ENCODE measurements at regions not wholly inside any gene's neighbourhood (a gene's known extent, or its start where the extent isn't known, plus 50 kb on each side); places are given as distances from the start of the nearest gene placed in this dataset.

DNA sequence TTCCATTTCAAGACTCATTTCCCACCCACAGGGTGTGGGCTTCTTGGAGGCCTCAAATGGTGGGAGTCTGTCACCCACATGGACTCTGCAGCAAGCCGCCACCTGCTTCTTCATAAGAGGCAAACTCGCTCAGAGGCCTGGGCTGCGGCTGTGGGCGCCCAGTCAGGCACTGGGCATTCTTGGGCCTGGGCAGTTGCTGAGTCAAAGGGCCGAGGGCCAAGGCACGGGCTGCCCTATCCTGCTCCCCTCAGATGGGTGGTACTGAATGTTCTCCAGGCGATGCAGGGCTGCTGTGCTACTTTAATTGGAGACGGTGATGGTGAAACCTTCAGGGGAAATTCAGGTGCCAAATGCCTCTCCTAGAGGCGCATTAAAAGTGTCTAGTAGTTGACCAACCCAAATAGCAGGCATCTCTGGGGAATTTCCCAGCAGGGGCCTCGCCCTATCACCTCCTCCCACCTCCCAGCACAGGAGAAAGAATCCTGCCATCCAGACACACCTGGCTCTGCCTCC is 57.9 kb downstream of the MAFB start:
- Histone ChIP-seq H3K79me2 (replicated peaks; ENCODE audit: insufficient read depth) (no peaks in the 10 kb centered on the region), H2AFZ (no peak overlapping the region), H3K9me2 (ENCODE audit: insufficient read depth) (0 out of 2 replicates have a peak, but pooled peaks cover 11% of the 10 kb centered on the region), H4K20me1 (replicated peaks; ENCODE audit: insufficient read depth) (no peaks in the 10 kb centered on the region), H3K36me3 (ENCODE audit: insufficient read depth) (no peaks in the 10 kb centered on the region; the same call in 1 of the 2 replicates), H3K27me3 (ENCODE audit: insufficient read depth) (no peaks in the 10 kb centered on the region), H3K4me3 (no peak overlapping the region), H3K4me2 (no peak overlapping the region), H3F3A (replicated peaks; ENCODE audit: low read depth) (no peaks in the 10 kb centered on the region), H3K4me1 (ENCODE audit: insufficient read depth) (no peaks in the 10 kb centered on the region), H3K27ac (ENCODE audit: low read depth) (no peak overlapping the region)
- Mint-ChIP-seq H3K9me3 (peaks cover 2% of the 10 kb centered on the region; the same call in 1 of the 3 replicates), H3K27me3 (ENCODE audit: insufficient read depth, low read depth, poor library complexity) (no peaks in the 10 kb centered on the region), H3K4me3 (no peak overlapping the region), H3K4me1 (peaks cover 6% of the 10 kb centered on the region; the same call in 2 of the 3 replicates), H3K36me3 (ENCODE audit: low read depth) (no peaks in the 10 kb centered on the region), H3K27ac (no peak overlapping the region)
- no peak for ATAC-seq
- no peak for DNase-seq (ENCODE audit: low spot score)
- TF ChIP-seq NANOG (IDR thresholded peaks at IDR 0.05; ENCODE audit: borderline replicate concordance) (no peak), STAT1 (IDR thresholded peaks at IDR 0.05; ENCODE audit: unreplicated experiment) (no peak), EZH2phosphoT487 (IDR thresholded peaks at IDR 0.05; ENCODE audit: unreplicated experiment) (no peak), ZNF114 (CRISPR knock-in tag; IDR thresholded peaks at IDR 0.05) (no peak), JUNB (IDR thresholded peaks at IDR 0.05; ENCODE audit: unreplicated experiment) (no peak), CREB1 (CRISPR knock-in tag; IDR thresholded peaks at IDR 0.05; ENCODE audit: low read depth) (no peak), POLR2AphosphoS5 (IDR thresholded peaks at IDR 0.05; ENCODE audit: low read depth) (no peak), ZNF331 (CRISPR knock-in tag; IDR thresholded peaks at IDR 0.05; ENCODE audit: low read depth) (no peak), EZH2 (IDR thresholded peaks at IDR 0.05; ENCODE audit: low read depth, unreplicated experiment) (no peak)
- TF ChIP-seq, protein P1, sequence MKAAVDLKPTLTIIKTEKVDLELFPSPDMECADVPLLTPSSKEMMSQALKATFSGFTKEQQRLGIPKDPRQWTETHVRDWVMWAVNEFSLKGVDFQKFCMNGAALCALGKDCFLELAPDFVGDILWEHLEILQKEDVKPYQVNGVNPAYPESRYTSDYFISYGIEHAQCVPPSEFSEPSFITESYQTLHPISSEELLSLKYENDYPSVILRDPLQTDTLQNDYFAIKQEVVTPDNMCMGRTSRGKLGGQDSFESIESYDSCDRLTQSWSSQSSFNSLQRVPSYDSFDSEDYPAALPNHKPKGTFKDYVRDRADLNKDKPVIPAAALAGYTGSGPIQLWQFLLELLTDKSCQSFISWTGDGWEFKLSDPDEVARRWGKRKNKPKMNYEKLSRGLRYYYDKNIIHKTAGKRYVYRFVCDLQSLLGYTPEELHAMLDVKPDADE (IDR thresholded peaks at IDR 0.05), result no peak
- TF ChIP-seq, protein P2, sequence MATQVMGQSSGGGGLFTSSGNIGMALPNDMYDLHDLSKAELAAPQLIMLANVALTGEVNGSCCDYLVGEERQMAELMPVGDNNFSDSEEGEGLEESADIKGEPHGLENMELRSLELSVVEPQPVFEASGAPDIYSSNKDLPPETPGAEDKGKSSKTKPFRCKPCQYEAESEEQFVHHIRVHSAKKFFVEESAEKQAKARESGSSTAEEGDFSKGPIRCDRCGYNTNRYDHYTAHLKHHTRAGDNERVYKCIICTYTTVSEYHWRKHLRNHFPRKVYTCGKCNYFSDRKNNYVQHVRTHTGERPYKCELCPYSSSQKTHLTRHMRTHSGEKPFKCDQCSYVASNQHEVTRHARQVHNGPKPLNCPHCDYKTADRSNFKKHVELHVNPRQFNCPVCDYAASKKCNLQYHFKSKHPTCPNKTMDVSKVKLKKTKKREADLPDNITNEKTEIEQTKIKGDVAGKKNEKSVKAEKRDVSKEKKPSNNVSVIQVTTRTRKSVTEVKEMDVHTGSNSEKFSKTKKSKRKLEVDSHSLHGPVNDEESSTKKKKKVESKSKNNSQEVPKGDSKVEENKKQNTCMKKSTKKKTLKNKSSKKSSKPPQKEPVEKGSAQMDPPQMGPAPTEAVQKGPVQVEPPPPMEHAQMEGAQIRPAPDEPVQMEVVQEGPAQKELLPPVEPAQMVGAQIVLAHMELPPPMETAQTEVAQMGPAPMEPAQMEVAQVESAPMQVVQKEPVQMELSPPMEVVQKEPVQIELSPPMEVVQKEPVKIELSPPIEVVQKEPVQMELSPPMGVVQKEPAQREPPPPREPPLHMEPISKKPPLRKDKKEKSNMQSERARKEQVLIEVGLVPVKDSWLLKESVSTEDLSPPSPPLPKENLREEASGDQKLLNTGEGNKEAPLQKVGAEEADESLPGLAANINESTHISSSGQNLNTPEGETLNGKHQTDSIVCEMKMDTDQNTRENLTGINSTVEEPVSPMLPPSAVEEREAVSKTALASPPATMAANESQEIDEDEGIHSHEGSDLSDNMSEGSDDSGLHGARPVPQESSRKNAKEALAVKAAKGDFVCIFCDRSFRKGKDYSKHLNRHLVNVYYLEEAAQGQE (IDR thresholded peaks at IDR 0.05; ENCODE audit: unreplicated experiment), result no peak
- TF ChIP-seq, protein P3, sequence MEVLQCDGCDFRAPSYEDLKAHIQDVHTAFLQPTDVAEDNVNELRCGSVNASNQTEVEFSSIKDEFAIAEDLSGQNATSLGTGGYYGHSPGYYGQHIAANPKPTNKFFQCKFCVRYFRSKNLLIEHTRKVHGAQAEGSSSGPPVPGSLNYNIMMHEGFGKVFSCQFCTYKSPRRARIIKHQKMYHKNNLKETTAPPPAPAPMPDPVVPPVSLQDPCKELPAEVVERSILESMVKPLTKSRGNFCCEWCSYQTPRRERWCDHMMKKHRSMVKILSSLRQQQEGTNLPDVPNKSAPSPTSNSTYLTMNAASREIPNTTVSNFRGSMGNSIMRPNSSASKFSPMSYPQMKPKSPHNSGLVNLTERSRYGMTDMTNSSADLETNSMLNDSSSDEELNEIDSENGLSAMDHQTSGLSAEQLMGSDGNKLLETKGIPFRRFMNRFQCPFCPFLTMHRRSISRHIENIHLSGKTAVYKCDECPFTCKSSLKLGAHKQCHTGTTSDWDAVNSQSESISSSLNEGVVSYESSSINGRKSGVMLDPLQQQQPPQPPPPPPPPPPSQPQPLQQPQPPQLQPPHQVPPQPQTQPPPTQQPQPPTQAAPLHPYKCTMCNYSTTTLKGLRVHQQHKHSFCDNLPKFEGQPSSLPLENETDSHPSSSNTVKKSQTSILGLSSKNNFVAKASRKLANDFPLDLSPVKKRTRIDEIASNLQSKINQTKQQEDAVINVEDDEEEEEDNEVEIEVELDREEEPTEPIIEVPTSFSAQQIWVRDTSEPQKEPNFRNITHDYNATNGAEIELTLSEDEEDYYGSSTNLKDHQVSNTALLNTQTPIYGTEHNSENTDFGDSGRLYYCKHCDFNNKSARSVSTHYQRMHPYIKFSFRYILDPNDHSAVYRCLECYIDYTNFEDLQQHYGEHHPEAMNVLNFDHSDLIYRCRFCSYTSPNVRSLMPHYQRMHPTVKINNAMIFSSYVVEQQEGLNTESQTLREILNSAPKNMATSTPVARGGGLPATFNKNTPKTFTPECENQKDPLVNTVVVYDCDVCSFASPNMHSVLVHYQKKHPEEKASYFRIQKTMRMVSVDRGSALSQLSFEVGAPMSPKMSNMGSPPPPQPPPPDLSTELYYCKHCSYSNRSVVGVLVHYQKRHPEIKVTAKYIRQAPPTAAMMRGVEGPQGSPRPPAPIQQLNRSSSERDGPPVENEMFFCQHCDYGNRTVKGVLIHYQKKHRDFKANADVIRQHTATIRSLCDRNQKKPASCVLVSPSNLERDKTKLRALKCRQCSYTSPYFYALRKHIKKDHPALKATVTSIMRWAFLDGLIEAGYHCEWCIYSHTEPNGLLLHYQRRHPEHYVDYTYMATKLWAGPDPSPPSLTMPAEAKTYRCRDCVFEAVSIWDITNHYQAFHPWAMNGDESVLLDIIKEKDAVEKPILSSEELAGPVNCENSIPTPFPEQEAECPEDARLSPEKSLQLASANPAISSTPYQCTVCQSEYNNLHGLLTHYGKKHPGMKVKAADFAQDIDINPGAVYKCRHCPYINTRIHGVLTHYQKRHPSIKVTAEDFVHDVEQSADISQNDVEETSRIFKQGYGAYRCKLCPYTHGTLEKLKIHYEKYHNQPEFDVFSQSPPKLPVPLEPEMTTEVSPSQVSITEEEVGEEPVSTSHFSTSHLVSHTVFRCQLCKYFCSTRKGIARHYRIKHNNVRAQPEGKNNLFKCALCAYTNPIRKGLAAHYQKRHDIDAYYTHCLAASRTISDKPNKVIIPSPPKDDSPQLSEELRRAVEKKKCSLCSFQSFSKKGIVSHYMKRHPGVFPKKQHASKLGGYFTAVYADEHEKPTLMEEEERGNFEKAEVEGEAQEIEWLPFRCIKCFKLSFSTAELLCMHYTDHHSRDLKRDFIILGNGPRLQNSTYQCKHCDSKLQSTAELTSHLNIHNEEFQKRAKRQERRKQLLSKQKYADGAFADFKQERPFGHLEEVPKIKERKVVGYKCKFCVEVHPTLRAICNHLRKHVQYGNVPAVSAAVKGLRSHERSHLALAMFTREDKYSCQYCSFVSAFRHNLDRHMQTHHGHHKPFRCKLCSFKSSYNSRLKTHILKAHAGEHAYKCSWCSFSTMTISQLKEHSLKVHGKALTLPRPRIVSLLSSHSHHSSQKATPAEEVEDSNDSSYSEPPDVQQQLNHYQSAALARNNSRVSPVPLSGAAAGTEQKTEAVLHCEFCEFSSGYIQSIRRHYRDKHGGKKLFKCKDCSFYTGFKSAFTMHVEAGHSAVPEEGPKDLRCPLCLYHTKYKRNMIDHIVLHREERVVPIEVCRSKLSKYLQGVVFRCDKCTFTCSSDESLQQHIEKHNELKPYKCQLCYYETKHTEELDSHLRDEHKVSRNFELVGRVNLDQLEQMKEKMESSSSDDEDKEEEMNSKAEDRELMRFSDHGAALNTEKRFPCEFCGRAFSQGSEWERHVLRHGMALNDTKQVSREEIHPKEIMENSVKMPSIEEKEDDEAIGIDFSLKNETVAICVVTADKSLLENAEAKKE (CRISPR knock-in tag; IDR thresholded peaks at IDR 0.05), result no peak
- TF ChIP-seq, protein P4, sequence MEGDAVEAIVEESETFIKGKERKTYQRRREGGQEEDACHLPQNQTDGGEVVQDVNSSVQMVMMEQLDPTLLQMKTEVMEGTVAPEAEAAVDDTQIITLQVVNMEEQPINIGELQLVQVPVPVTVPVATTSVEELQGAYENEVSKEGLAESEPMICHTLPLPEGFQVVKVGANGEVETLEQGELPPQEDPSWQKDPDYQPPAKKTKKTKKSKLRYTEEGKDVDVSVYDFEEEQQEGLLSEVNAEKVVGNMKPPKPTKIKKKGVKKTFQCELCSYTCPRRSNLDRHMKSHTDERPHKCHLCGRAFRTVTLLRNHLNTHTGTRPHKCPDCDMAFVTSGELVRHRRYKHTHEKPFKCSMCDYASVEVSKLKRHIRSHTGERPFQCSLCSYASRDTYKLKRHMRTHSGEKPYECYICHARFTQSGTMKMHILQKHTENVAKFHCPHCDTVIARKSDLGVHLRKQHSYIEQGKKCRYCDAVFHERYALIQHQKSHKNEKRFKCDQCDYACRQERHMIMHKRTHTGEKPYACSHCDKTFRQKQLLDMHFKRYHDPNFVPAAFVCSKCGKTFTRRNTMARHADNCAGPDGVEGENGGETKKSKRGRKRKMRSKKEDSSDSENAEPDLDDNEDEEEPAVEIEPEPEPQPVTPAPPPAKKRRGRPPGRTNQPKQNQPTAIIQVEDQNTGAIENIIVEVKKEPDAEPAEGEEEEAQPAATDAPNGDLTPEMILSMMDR (conservative IDR thresholded peaks at IDR 0.05; ENCODE audit: low read depth in 2 of 2), result no peak
